ENCODE measurements at regions not wholly inside any gene's neighbourhood (a gene's known extent, or its start where the extent isn't known, plus 50 kb on each side); places are given as distances from the start of the nearest gene placed in this dataset.
"Not testable (repeated sequence)": the region's sequence is repeated elsewhere in the genome, so short reads cannot be mapped to it uniquely, and the experiment has no call there.

DNA sequence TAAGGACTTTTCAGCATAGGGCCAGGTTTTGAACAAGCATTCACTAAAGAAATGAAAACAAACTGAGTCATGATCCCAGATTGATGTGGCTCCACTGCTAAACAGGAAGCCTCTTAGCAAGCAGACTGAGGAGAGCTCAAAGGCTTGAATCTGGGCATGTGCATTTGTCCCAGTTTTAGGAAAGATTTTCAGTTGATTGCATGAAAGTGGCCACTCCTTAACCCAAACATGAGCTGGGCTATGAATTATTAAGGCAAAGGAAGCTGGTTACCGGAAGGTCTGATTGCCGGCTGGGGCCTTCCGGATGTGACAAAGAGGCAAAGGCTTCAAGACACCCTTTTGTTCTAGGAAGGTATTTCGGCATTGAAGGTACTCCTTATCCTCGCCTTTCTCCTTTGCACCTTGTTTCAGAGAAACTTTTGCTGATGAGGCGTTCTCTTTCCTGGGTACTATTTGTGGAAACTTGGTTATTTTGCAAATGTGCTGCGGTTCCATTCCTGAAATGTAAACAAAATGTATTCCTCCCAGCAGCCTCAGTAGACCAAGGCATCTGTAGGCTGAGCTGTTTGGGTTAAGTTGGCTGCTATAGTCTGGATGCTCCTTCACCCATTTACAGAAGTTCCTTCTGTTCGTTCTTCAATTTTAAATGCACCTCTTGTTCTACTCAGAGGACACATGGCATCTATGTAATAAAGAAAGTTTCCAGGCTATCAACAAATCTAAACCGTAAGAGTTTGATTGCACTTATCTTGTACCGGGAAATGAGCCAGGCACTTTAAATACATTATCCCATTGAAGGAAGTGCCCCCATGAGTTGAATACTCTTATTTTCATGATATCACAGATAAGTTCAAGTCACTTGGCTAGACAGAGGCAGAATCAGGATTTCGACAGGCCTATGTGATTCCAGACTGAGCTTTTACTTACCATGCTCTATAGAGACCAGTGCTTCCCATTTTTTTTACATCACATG lies 115.6 kb upstream of the METAP2 start:
- DNase-seq (ENCODE audit: low spot score), result no peak

DNA sequence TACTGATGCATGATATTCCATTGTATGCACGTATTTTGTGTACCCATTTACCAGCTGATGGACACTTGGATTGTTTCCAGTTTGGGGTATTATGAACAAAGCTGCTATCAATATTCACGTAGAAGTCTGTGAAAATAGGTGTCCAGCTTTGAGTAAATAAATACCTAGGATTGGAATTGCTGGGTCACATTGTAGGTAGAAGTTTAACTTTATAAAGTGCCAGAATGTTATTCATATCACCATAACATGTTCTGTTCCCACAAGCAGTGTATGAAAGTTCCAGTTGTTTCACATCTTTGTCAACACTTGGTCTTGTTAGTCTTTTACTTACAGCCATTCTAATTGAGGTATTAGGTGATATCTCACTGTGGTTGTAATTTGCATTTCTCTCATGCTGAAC lies 108.0 kb upstream of the METAP2 start:
- no peak for DNase-seq (ENCODE audit: low spot score)

DNA sequence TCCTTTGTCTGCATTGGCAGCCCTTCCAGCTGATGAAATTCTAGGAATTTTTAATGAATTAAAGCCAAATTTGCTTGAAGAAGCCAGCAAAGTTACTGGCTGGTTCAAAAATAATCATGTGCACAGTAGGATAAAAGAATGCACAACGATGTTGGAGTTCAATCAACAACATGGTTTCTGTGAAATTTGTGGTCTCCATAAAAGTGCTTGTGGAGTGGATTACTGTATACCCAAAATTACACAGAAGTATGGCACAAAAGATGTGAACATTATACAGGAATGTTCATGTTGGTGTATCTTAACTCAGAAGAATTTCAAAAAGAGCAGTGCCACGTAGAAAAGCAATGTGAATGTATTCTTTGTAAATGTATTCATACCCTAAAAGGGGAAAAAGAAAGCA lies 105.0 kb upstream of the METAP2 start:
- no peak for DNase-seq (ENCODE audit: low spot score)

DNA sequence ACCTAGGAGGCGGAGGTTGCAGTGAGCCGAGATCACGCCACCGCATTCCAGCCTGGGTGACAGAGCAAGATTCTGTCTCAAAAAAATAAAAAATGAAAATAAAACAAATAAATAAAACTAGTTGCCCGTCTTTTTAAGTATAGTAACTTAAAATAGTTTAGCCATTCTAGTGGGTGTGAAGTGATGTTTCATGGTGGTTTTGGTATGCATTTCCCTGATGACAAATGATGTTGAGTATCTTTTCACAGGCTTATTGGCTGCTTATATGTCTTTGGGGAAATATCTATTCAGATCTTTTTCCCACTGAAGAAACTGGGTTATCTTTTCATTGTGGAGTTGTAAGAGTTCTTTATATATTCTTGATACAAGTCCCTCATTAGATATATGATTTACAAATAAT lies 102.4 kb upstream of the METAP2 start:
- DNase-seq (ENCODE audit: low spot score), result no peak

DNA sequence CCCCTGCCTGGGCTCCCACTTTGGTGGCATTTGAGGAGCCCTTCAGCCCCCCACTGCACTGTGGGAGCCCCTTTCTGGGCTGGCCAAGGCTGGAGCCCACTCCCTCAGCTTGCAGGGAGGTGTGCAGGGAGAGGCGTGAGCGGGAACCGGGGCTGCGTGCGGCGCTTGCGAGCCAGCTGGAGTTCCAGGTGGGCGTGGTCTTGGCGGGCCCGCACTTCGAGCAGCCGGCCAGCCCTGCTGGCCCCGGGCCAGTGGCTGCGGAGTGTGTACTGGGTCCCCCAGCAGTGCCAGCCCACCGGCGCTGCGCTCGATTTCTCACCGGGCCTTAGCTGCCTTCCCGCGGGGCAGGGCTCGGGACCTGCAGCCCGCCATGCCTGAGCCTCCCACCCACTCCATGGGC lies 94.5 kb upstream of the METAP2 start:
- not testable (repeated sequence) for DNase-seq (ENCODE audit: low spot score)

DNA sequence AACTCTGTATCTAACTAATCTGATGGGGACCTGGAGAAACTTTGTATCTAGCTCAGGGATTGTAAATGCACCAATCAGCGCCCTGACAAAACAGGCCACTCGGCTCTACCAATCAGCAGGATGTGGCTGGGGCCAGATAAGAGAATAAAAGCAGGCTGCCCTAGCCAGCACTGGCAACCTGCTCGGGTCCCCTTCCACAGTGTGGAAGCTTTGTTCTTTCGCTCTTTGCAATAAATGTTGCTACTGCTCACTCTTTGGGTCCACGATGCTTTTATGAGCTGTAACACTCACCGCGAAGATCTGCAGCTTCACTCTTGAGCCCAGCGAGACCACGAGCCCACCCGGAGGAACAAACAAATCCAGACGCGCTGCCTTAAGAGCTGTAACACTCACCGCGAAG lies 93.6 kb upstream of the METAP2 start:
- DNase-seq (ENCODE audit: low spot score), result not testable (repeated sequence)

DNA sequence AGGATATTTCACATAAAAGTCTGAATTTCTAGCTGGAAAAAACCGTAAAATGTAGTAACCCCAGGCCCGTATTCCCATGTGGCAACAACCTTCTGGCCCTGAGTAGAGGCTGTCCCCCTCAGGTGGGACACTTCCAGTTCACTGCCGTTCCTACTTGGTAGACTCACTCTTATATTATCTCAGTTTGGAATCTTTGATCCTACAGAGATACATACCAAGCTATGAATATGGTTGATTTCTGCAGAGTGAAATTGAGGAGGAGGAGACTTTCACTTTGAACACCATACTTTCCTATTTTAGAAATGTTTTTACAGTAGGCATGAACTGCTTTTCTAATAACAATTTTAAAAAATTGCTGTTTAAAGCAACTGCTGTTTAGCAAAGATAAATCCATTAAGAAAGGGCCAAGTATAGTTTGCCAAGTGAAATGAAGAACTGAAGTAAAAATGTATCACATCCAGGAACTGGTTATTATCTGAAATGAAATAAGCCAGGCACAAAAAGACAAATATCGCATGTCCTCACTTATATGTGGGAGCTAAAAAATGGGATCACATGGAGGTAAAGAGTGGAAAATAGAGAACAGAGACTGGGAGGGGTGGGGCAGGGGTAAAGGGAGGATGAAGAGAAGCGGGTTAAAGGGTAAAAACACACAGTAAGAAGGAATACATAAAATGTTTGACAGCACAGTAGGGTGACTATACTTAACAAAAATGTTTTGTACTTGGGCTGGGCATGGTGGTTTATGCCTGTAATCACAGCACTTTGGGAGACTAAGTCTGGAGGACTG lies 92.8 kb upstream of the METAP2 start:
- DNase-seq (ENCODE audit: low spot score), result no peak

DNA sequence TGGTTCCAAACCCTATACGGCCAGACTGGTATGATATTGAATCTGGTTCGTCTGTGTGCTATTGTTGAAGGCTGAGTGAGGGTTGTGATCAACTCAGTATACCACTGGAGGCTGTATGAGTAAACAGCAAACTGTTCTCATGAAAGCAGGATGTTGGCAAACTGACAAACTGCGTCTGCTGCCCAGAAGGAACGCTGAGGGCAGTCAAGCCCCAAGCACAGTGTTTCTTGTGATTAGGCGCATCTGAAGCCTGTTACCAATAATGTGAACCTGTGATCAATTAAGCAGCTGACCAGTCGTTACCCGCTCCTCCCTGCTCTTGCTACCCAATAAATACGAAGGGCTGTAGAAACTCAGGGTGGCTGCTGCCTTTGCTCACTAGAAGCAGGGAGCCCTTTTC lies 90.0 kb upstream of the METAP2 start:
- DNase-seq (ENCODE audit: low spot score), result not testable (repeated sequence)

DNA sequence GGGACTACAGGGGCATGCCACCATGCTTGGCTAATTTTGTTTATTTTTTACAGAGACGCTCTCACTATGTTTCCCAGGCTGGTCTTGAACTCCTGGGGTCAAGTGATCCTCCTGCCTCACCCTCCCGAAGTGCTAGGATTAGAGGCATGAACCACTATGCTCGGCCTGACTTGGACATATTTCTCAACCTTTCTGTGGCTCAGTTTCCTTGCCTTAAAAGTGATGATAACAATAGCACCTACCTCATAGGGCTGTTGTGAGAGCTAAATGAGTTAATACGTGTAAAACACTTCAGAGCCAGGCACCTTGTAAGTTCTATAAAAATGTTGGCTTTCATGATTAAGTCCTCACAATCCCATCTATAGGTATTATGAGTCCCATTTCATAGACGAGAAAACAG lies 89.2 kb upstream of the METAP2 start:
- DNase-seq (ENCODE audit: low spot score), result no peak

DNA sequence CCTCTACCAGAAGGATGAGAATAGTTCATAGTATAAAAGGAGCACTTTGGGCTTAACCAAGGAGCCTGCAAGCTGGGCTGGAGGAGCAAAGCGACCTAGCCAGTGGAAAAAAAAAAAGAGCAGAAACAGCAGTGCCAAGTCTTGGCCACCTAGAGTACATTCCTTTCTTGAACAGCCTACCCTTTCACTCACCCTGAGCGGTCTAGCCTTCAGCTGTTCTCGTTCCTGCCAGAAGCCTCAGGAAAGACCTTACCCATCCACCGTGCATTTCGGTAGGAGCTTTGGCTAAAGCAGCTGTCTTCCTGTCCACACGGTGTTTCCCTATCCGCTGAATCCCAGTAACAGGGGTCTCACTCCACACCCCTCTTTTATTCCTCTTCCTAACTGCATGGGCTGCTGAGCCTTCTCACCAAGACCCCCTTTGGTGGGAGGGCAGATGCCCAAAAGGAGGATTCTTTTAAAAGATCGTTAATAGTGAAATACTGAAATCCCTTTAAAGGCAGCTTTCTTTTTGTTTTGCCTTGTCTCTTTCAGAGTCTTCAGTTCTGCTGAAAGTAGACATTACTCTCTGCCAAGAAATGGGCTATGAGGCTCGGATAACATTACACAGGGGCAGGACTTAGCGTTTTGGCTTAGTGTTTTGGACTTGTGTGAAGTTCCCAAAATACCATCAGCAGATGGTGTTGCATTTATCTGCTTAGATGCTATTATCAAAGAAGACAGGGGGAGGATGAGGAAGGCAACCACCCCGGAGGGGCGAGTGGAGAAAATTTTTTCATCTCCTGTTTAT lies 88.5 kb upstream of the METAP2 start:
- DNase-seq (ENCODE audit: low spot score), result no peak

DNA sequence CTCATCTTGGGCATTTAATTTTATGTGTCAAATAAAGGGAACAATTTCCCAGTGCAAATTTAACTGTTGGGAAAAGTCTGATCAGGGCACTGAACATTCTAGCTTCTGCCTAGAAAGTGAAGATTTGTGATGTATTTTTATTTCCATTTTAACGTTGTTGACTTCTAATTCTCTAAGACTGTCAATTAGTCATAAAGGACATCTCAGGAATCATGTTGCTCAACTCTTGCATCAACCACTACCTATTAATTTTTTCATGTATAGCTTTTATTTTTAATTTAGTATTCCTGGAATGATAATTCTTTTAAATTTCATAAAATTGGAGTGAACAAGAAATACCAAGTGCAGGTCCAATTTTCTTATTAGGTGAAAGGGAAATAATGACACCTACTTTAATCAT lies 87.9 kb upstream of the METAP2 start:
- no peak for DNase-seq (ENCODE audit: low spot score)

DNA sequence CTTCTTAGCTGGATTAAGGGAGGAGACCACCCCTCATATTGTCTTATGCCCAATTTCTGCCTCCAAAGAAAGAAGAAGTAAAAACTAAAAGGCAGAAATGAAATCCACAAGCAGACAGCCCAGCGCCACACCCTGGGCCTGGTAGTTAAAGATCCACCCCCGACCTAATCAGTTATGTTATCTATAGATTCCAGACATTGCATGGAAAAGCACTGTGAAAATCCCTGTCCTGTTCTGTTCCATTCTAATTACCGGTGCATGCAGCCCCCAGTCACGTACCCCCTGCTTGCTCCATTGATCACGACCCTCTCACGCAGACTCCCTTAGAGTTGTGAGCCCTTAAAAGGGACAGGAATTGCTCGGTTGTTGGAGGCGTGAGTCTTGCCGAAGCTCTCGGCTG lies 85.7 kb upstream of the METAP2 start:
- DNase-seq (ENCODE audit: low spot score), result not testable (repeated sequence)

DNA sequence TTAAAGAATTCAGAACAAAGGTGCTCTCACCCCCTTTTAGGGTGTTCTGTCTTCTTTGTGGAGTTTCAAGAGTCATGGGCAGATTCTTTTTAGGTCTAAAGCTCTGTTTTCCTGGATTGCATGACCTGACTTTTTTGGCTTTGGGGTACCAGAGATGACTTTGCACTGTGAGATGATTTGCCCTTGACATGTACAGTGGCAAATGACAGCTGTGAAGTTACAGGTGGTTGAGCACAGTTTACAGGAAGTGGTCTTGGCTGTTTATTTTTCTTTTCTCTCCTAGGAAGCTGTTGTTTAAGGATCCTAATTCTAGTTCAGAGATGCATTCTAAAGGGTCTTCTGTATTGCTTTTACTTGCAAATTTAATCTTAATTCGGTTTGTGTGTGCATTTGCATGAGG lies 83.8 kb upstream of the METAP2 start:
- DNase-seq (ENCODE audit: low spot score), result no peak

DNA sequence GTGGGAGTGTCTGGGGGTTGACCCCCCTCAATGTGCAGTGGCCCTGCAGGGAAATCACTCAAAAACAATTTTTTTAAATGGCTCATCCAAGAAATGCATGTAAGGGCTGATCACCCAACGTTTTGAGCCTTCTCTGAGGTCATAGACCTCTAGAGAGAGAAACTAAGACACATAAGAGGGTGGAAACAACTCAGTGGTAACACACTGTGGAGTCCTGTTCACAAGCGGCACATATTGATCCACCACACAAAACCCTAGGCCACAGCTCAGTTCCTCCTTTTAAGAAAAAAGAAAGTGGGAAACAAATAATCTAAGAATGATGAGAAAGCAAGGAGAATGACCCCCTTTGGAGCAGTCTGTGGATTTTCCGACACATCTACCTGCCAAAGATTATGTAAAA lies 83.0 kb upstream of the METAP2 start:
- no peak for DNase-seq (ENCODE audit: low spot score)

DNA sequence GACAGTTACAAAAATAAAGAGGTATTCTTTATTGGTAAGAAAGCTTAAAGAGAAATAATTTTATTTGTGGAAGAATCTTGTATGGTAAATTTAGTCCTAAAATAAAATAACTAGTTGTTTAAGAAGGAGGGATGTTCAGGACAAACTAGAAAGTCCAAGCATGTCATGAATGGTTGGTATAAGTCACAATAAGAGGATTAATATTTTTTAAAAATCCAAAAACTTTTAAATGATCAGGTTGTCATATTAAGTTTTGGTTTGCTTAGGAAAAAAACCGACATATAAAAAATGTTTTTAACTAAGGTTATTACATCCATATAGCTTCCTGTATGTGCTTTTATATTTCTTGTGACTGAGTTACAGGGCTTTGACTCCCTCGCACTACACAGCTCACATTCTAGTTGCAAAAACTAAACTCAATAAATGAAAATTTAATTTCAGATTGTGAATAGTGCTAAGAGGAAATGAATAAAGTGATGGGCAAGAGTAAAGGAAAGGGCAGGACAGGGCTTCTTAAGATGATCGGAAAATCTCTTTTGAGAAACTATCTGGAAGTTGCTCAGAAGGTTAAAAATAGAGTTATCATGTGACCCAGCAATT lies 80.7 kb upstream of the METAP2 start:
- no peak for DNase-seq (ENCODE audit: low spot score)

DNA sequence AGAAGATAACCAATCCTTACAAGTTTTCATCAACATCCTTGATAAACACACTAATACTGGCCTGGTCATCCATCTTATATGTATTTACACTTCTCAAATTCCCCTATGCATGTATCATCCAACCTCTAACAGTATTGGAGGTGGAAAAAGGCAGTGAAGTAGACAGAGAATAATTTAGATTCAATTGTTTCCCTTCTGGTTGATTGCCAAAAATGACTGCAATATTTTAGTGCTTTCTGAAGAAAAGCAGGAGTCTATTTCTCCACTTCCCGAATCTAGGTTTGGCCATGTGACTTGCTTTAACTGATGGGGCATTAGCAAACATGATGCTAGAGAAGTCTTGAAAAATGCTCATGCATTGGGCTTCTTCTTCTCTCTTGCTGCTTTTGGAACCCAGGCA lies 78.3 kb upstream of the METAP2 start:
- no peak for DNase-seq (ENCODE audit: low spot score)

DNA sequence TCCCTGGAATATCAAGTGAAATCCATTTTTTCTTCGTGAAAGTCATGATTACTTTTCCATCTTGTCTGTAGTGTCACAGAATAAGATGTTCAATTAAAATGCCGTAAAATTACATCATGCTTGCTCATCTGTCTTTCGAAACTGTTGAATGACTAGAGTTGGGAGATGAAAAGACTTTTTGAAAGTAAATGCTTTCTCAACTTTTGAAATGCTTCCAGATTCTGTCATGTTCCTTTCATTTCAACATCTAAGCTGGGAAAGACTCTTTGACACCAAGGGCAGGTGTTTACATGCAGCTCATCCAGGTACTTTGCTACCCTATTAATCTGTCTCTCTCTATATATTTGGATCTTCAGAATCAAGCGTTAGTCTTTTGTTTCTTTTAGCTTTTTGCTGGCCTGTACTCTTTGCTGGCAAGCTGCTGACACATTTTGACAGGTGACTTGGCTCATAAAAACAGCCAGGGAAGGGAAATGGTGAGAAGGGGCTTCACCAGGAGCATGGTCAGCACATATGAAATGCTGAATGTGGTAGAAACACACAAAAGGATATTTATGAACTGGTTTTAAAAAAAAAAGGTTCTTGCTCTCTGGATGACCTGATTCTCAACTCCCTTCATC lies 77.0 kb upstream of the METAP2 start:
- DNase-seq (ENCODE audit: low spot score), result no peak

DNA sequence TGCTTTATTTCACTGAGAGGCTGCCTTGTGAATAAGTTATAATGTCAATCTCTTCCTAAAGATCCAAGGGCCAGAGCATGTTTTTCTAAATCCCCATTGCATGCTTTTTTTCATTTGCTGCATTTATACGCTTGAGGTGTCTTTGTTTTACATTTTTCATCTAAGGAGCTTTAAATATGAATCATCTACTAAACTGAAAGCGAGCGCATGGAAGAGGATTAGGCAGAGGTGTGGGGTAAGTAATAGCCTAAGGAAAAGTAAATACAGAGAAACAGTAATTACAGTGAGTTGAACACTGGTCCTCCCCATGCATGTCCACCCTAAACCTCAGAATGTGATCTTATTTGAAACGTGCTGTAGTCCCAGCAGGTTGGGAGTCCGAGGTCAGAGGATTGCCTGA lies 76.4 kb upstream of the METAP2 start:
- DNase-seq (ENCODE audit: low spot score), result no peak

DNA sequence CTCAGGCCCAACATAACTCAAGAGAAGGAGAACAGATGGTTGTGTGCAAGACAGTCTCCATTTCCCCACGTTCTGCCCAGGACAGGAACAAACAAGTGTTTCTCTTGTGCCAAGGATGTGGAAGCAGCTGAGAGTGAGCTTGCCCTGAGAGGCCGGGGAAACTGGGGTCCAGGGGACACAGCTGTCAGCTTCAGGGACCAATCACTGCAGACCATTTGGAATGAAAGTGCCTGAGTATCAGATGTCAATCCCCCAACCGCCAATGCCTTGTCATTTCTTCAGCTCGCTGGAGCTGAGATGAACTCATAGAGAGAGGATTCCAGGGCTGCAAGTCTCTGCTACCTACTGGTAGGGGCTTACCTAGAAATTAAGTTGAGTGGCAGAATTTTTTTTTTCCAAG lies 71.9 kb upstream of the METAP2 start:
- DNase-seq (ENCODE audit: low spot score), result no peak

DNA sequence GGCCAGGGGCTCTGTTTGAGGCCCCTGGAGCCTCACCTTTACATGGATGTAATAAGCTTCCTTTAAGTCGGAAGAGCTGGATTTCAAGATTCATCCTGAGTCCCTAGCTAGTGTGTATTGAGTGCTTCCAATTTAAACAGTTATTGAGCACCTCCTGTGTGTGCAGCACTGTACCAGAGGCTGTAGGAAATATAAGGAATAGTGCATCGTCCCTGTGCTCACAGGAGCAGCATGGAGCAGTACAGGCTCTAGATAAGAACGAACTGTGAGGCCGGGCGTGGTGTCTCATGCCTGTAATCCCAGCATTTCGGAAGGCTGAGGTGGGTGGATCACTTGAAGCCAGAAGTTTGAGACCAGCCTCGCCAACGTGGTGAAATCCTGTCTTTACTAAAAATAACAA lies 65.8 kb upstream of the METAP2 start:
- no peak for DNase-seq (ENCODE audit: low spot score)

DNA sequence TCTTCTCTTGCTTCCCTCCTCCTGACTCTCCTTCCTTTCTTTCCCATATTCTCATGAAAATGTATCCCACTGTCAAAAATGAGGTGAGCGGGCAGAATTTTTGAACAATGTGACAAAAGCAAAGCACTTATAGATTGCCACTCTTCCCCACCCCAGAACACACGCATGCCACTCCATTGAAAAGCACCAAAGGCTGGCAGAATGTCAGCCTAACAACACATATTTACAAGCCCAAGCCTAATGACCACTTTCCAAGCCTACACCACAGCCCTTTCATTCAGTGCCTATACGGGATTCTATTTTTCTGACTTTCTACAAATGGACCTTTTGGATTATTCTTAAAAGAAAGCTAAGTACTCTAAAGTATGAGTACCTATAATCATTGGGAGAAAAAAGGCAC lies 62.9 kb upstream of the METAP2 start:
- no peak for DNase-seq (ENCODE audit: low spot score)

DNA sequence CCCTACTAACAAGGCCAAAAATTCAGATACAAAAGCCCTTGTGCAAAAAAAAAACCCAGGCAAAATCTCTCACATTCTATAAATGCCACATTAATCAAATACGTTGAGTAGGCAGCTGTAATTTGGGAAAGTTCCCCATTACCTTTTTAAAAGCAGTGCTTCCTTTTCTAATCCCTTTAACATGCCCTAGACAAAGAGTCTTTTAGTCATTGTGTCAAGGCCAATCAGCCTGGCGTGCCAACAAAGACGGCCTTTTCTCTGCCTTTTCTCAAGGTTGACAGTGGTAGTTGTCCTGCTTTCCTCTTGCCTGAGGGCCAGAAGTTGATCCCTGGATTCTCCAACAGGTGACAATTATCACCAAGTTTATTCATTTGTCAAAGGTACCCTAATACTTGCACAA lies 62.5 kb upstream of the METAP2 start:
- peak; percentile 5 for DNase-seq (ENCODE audit: low spot score)
